ENCODE measurements at regions not wholly inside any gene's neighbourhood (a gene's known extent, or its start where the extent isn't known, plus 50 kb on each side); places are given as distances from the start of the nearest gene placed in this dataset.
"Not testable (repeated sequence)": the region's sequence is repeated elsewhere in the genome, so short reads cannot be mapped to it uniquely, and the experiment has no call there.

GRCh38 chr7:4527988-4528636 is 154.0 kb upstream of the FOXK1 start:
- FAIRE-seq: no peak

GRCh38 chr7:4531236-4531635 is 150.9 kb upstream of the FOXK1 start:
- FAIRE-seq: no peak

DNA sequence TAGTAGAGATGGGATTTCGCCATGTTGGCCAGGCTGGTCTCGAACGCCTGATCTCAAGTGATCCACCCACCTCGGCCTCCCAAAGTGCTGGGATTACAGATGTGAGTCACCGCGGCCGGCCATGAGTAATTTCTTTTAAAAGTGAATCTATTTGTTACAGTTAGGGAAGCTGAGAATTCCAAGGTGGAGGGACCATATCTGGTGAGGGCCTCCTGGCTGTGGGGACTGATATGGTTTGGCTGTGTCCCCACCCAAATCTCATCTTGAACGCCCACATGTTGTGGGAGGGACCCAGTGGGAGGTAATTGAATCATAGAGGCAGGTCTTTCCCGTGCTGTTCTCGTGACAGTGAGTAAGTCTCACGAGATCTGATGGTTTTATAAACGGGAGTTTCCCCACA is 148.8 kb upstream of the FOXK1 start:
- FAIRE-seq: not testable (repeated sequence)

- FAIRE-seq: no peak
These were observed 132.4 kb upstream of the FOXK1 start for GRCh38 chr7:4549681-4550080.

DNA sequence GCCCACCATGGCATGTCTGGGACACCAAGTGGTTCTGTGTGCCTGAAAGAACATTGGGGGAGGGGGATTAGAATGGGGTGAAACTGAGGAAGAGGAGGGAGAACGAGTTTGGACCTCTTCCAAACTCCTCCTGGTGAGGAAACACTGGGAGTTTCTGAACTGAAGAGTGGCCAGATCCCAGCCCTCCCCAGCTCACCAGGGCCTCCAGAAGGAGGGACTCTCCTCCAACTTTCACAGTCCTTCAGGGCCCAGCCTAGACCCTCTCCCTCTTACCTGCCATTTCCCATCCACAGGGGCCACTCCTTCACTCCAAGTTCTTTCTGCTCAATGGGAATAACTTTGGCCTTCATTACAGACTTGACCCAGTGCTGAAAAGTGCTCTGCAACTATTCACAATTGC is 132.0 kb upstream of the FOXK1 start:
- FAIRE-seq: no peak

GRCh38 chr7:4552985-4553384 is 129.1 kb upstream of the FOXK1 start:
- no peak for FAIRE-seq

DNA sequence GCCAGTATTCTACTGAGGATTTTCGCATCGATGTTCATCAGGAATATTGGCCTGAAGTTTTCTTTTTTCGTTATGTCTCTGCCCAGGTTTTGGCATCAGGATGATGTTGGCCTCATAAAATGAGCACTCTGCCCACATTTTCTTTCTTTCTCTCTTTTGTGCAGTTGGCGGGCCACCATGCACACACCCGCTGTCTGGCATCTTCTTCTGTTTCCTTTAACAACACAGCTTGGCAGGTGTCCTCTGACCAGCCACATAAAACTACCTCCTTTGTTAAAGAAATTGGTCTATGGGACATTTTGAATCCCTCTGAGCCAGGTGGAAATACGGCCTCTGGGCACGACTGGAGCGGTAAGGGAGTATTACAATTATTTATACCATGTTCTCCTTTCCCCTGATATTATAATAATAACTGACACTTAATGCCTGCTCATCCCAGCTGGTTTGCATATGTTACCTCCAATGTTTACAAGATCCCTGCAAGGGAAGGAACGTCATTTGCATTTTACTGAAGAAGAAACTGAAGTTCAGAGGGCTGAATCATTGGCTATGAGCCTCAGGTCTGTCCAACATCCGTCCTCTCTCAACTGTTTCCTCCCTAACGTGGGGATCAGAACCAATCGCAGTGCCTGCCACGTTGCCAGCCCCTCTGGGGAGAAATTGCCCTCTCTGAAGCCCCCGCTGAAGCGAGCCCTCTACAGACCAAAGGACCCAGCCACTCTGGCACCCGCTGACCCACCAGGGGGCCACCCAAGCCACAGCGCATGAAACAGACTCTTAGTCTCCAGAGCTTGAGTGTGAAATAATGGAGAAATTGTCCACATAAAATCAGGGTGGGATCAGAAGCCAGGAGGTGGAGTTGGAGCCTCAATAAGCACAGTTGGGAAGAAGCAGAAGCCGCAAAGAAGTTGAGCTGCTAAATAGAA is 125.0 kb upstream of the FOXK1 start:
- FAIRE-seq: no peak

GRCh38 chr7:4561795-4562194 is 120.3 kb upstream of the FOXK1 start:
- no peak for FAIRE-seq

- no peak for FAIRE-seq
These were observed 115.4 kb upstream of the FOXK1 start for GRCh38 chr7:4566714-4567113.

- FAIRE-seq: peak; percentile 91
These were observed 107.2 kb upstream of the FOXK1 start for GRCh38 chr7:4574851-4575250.

DNA sequence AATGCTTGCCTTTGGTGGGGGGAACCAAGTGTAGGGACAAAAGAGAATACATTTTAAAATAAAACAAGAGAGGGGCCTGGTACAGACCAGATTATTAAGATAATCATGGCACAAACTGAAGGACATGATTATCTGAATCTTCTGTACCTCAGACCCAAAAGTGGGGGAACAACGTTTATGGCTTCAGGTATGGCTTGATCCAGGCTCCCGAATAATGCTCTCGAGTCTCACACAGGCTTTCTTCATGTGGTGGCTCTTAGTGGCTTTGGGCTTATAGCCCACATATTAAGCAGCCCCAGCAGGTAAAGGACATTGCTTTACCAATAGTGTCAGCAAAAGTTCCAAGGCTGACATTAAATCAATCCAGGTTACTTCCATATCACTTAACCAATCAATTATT is 106.8 kb upstream of the FOXK1 start:
- no peak for FAIRE-seq

DNA sequence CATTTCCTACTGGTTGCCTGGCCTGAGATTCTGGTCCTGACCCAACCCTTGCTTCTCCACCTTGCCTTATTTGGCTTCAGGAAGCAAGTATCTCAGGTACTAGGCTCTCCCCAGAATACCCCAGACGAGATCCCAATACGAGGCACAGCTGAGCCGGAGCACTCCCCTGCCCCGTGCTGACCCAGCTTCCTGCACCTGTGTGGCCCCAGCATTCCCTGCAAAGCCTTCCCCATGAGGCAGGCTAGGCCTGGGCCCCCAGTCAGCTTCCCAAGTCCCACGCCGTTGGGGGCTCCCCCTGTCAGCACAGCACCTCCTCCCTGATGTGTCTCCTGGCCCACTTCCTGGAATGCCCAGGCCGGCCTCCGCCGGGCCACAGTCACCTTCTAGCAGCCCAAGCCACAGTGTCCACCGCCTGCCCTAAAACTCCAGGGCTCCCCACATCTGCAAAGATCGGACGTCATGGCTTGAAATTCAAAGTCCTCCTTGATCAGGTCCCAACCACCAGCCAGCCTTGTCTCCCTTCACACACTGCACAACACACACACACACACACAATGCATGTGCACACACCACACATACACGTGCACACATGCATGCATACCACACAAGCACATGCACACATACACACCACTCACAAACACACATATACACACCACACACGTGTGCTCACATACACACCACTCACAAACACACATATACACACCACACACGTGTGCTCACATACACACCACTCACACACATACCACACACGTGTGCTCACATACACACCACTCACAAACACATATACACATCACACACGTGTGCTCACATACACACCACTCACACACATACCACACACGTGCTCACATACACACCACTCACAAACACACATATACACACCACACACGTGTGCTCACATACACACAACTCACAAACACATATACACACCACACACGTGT is 78.9 kb upstream of the FOXK1 start:
- peak; percentile 10 for FAIRE-seq

GRCh38 chr7:4603843-4604231 is 78.3 kb upstream of the FOXK1 start:
- no peak for FAIRE-seq

- FAIRE-seq: no peak
These were observed 77.6 kb upstream of the FOXK1 start for GRCh38 chr7:4604456-4604940.

DNA sequence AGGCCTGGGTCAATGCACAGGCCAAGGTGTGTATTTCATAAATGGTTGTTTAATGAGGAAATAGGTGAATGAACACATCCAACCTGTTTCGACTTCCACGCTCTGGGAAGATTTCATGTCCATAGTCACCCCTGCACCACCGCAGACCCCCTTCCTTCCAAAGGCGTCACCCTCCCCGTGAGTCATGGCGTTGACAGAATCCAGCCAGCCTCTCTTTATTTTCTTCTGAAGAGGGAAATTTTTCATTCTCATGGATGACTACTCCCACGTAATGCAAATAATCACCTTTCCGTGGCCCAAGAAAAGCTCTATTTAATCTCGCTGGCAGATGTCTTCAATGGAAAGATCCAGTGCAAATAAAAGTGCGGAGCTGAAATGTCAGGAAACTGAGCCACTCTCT is 75.3 kb upstream of the FOXK1 start:
- no peak for FAIRE-seq

GRCh38 chr7:4607311-4607729 is 74.8 kb upstream of the FOXK1 start:
- FAIRE-seq: no peak

GRCh38 chr7:4609576-4609975 is 72.5 kb upstream of the FOXK1 start:
- not testable (repeated sequence) for FAIRE-seq

GRCh38 chr7:4610768-4611467 is 71.2 kb upstream of the FOXK1 start:
- no peak for FAIRE-seq

DNA sequence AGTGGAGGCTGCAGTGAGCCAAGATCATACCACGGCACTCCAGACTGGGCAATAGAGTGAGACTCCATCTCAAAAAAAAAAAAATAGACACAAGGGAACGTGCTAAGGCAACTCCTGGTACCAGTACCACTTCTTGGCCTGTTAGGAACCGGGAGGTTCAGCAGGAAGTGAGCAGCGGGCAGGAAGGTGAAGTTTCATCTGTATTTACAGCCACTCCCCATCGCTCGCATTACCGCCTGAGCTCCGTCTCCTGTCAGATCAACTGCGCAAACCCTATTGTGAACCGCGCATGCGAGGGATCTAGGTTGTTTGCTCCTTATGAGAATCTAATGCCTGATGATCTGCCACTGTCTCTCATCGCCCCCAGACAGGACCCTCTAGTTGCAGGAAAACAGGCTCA is 69.9 kb upstream of the FOXK1 start:
- no peak for FAIRE-seq

DNA sequence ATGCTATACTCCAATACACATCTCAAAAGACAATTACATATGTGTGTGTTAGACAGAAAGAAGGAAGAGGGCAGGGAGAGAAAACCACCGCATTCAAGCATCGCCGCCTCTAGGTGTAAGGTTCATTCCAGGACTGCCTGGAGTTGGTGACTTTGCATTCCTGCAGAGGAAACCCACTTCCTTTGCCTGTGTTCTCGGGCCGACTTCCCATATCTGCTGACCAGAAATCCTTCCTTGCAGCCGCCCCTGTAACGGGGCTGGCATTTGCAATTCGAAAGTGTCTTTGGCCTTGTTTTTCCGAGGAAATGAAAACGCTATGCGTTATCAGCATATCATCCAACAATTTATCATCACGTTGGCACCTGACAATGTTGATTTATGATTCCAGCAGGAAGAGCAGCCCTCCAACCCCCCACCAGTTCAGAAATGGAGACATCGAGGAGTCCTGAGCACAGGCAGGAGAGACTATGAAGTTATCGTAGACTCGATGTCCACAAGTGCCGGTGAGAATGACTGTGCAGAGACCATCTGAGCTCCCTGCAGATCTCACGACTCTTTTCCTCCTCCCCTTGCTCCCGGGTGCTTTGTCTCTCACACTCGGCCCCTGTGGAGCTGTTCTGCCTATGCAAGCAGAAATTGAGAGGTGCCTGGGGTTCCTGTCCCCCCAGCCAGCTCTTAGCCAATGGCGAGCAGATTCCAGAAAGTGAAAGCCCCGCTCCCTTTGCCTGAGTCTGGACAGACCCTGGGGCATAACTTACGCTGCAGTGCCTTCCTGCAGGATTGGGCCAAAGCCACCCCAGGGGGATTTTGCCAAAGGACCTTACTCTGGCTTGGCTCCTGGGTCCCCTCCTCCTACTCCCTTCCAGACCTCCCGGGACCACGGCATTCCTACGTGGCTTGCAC is 68.9 kb upstream of the FOXK1 start:
- FAIRE-seq: no peak

Data from colon (tissue), 2 donors.